EL (cell line): ENCODE measurements at regions not wholly inside any gene's neighbourhood (a gene's known extent, or its start where the extent isn't known, plus 50 kb on each side); places are given as distances from the start of the nearest gene placed in this dataset.

Experiments
- DNase-seq: peaks from one replicate; pipeline ENCODE4 v3.0.0-alpha.2; 2016

GRCh38 chr2:41924709-41925408, 123.0 kb upstream of the PKDCC start:
- DNase-seq: no peak

- DNase-seq: no peak
Observed at GRCh38 chr2:41925712-41926111, 122.1 kb upstream of the PKDCC start.

GRCh38 chr2:41926614-41927580, 120.9 kb upstream of the PKDCC start:
- DNase-seq: peak; percentile 84

- peak; percentile 40 for DNase-seq
Observed at GRCh38 chr2:41927581-41928264, 120.1 kb upstream of the PKDCC start.

GRCh38 chr2:41928526-41928925, 119.3 kb upstream of the PKDCC start:
- peak; percentile 89 for DNase-seq

GRCh38 chr2:41930807-41931566, 116.8 kb upstream of the PKDCC start:
- DNase-seq: peak; percentile 84

- DNase-seq: peak; percentile 88
Observed at GRCh38 chr2:41932241-41933045, 115.4 kb upstream of the PKDCC start.

- DNase-seq: no peak
Observed at GRCh38 chr2:41933046-41933420, 114.8 kb upstream of the PKDCC start.

GRCh38 chr2:41933585-41934320, 114.1 kb upstream of the PKDCC start:
- peak; percentile 87 for DNase-seq

- no peak for DNase-seq
Observed at GRCh38 chr2:41934329-41934958, 113.4 kb upstream of the PKDCC start.

GRCh38 chr2:41935002-41935401, 112.8 kb upstream of the PKDCC start:
- DNase-seq: no peak

GRCh38 chr2:41935825-41936224, 112.0 kb upstream of the PKDCC start:
- DNase-seq: no peak

- no peak for DNase-seq
Observed at GRCh38 chr2:41936771-41937463, 110.9 kb upstream of the PKDCC start.

- peak; percentile 39 for DNase-seq
Observed at GRCh38 chr2:41937464-41937906, 110.3 kb upstream of the PKDCC start.

GRCh38 chr2:41937921-41938708, 109.7 kb upstream of the PKDCC start:
- DNase-seq: no peak

GRCh38 chr2:41940060-41940744, 107.6 kb upstream of the PKDCC start:
- DNase-seq: no peak

GRCh38 chr2:41940745-41941063, 107.1 kb upstream of the PKDCC start:
- DNase-seq: no peak

GRCh38 chr2:41941831-41942230, 106.0 kb upstream of the PKDCC start:
- DNase-seq: no peak

- no peak for DNase-seq
Observed at GRCh38 chr2:41942278-41942677, 105.5 kb upstream of the PKDCC start.
